ENCODE measurements at regions not wholly inside any gene's neighbourhood (a gene's known extent, or its start where the extent isn't known, plus 50 kb on each side); places are given as distances from the start of the nearest gene placed in this dataset.

DNA sequence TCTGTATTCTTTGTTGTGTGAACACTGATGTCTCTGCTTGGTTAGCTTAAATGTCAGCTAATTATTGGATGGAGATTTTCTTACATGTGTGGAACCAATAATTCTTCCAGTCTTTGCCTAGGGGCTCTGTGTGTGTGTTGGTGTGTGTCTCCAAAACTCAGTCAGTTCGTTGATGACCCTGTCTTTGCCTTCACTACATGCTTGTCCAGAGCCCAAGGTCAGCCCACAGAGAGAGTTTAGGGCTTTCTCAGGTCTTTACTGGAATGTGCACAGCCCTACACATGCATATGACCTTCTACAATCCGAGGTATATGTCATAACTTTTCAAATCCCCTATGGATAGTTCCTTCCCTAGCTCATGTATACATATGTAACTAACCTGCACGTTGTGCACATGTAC is 74.1 kb upstream of the LDAH start:
- ChIA-PET POLR2A (no interaction called here), CTCF (no interaction called here)
- no peak for DNase-seq (ENCODE audit: extremely low spot score)
- TF ChIP-seq, protein P1, sequence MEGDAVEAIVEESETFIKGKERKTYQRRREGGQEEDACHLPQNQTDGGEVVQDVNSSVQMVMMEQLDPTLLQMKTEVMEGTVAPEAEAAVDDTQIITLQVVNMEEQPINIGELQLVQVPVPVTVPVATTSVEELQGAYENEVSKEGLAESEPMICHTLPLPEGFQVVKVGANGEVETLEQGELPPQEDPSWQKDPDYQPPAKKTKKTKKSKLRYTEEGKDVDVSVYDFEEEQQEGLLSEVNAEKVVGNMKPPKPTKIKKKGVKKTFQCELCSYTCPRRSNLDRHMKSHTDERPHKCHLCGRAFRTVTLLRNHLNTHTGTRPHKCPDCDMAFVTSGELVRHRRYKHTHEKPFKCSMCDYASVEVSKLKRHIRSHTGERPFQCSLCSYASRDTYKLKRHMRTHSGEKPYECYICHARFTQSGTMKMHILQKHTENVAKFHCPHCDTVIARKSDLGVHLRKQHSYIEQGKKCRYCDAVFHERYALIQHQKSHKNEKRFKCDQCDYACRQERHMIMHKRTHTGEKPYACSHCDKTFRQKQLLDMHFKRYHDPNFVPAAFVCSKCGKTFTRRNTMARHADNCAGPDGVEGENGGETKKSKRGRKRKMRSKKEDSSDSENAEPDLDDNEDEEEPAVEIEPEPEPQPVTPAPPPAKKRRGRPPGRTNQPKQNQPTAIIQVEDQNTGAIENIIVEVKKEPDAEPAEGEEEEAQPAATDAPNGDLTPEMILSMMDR (IDR thresholded peaks at IDR 0.05; ENCODE audit: control extremely low read depth, extremely low read depth, low read depth, missing control alignments): no peak

DNA sequence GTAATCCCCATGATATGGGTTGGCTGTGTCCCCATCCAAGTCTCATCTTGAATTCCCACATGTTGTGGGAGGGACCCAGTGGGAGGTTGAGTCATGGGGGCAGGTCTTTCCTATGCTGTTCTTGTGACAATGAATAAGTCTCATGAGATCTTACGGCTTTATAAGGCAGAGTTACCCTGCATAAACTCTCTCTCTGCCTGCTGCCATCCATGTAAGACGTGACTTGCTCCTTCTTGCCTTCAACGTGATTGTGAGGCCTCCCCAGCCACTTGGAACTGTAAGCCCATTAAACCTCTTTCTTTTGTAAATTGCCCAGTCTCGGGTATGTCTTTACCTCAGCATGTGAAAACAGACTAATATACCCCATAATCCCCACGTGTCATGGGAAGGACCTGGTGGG is 61.9 kb upstream of the LDAH start:
- POLR2A ChIA-PET: no interaction called here
- DNase-seq (ENCODE audit: extremely low spot score): no peak
- CTCF ChIA-PET: interaction anchor here (1.2 kb wide), 1 partner anchor 223 kb away, joined by 3 read pairs; no protein-coding TSS in a partner anchor
- TF ChIP-seq, protein P1 (IDR thresholded peaks at IDR 0.05; ENCODE audit: control extremely low read depth, extremely low read depth, low read depth, missing control alignments): no peak

GRCh38 chr2:20882466-20883170 is 59.7 kb upstream of the LDAH start:
- TF ChIP-seq, protein P1 (IDR thresholded peaks at IDR 0.05; ENCODE audit: control extremely low read depth, extremely low read depth, low read depth, missing control alignments): no peak
- POLR2A ChIA-PET: no interaction called here
- DNase-seq (ENCODE audit: extremely low spot score): no peak
- CTCF ChIA-PET: interaction anchor here (0.8 to 1.7 kb wide), 4 partner anchors 20 to 38 kb away, joined by 3 to 4 read pairs (median 4); no protein-coding TSS in a partner anchor

GRCh38 chr2:20880221-20880771 is 57.4 kb upstream of the LDAH start:
- POLR2A ChIA-PET: no interaction called here

GRCh38 chr2:20879221-20879620 is 56.3 kb upstream of the LDAH start:
- ChIA-PET POLR2A (no interaction called here), CTCF (no interaction called here)
- TF ChIP-seq, protein P1 (IDR thresholded peaks at IDR 0.05; ENCODE audit: control extremely low read depth, extremely low read depth, low read depth, missing control alignments): no peak
- no peak for DNase-seq (ENCODE audit: extremely low spot score)

More at GRCh38 chr2:20880221-20880771, 57.4 kb upstream of the LDAH start:
- DNase-seq (ENCODE audit: extremely low spot score): no peak
- CTCF ChIA-PET: no interaction called here
- TF ChIP-seq, protein P1 (IDR thresholded peaks at IDR 0.05; ENCODE audit: control extremely low read depth, extremely low read depth, low read depth, missing control alignments): no peak

GRCh38 chr2:20877960-20878359 is 55.1 kb upstream of the LDAH start:
- TF ChIP-seq, protein P1 (IDR thresholded peaks at IDR 0.05; ENCODE audit: control extremely low read depth, extremely low read depth, low read depth, missing control alignments): no peak
- DNase-seq (ENCODE audit: extremely low spot score): no peak
- POLR2A ChIA-PET: no interaction called here
- CTCF ChIA-PET: interaction anchor here (1.5 kb wide), 1 partner anchor 97 kb away, joined by 3 read pairs; no protein-coding TSS in a partner anchor
